Glutamatergic neuron (in vitro differentiated cells): ENCODE measurements at regions not wholly inside any gene's neighbourhood (a gene's known extent, or its start where the extent isn't known, plus 50 kb on each side); places are given as distances from the start of the nearest gene placed in this dataset.

Experiments
- DNase-seq: peaks from one replicate; pipeline ENCODE4 v3.0.0; 2022
- H3K27ac Mint-ChIP-seq: one replicate; pipeline ENCODE4 v1.8.0; 2020; ENCODE audit warnings: mild to moderate bottlenecking, mixed read lengths, inconsistent platforms; ENCODE audit not compliant: unreplicated experiment
- H3K27me3 Mint-ChIP-seq: one replicate; pipeline ENCODE4 v1.8.0; 2020; ENCODE audit warnings: mild to moderate bottlenecking, moderate library complexity, mixed read lengths, inconsistent platforms; ENCODE audit not compliant: unreplicated experiment
- H3K36me3 Mint-ChIP-seq: one replicate; pipeline ENCODE4 v1.8.0; 2020; ENCODE audit warnings: mild to moderate bottlenecking, mixed read lengths, inconsistent platforms; ENCODE audit not compliant: unreplicated experiment
- H3K4me1 Mint-ChIP-seq: one replicate; pipeline ENCODE4 v1.8.0; 2020; ENCODE audit warnings: mild to moderate bottlenecking, low read depth, mixed read lengths, inconsistent platforms; ENCODE audit not compliant: unreplicated experiment
- H3K4me3 Mint-ChIP-seq: one replicate; pipeline ENCODE4 v1.8.0; 2020; ENCODE audit warnings: mild to moderate bottlenecking, mixed read lengths, inconsistent platforms; ENCODE audit not compliant: unreplicated experiment
- H3K9me3 Mint-ChIP-seq: one replicate; pipeline ENCODE4 v1.8.0; 2020; ENCODE audit warnings: mild to moderate bottlenecking, moderate library complexity, mixed read lengths, inconsistent platforms; ENCODE audit not compliant: unreplicated experiment
- TF ChIP-seq, protein P1 (sequence below): fragments of 200-600 bp; sonication (generic); IDR thresholded peaks from one replicate; pipeline ENCODE4 v1.5.0; 2021; ENCODE audit not compliant: partially characterized antibody, unreplicated experiment

DNA sequence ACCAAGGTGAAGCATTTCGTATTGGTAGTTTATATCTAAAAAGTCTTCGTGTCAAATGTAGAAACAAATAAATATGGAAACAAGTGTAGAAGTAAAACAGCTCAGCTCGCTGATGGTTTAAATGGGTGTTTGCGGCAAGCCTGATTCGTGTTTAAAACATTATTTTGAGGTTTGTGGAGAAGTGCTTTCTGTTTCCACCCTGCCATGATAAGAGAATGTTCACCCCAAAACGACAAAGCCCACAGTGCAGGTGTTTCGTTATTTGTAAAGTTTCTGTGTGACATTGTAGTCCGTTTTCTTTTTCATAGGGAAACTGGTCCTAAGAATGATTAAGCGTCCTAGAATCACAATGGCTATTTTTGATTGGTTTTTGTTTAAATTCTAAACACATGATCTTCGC is 316.2 kb upstream of the SHH start:
- Mint-ChIP-seq H3K4me3 (no peak overlapping the region), H3K27ac (no peak overlapping the region), H3K4me1 (no peaks in the 10 kb centered on the region), H3K27me3 (peaks cover 3% of the 10 kb centered on the region), H3K36me3 (no peaks in the 10 kb centered on the region), H3K9me3 (no peaks in the 10 kb centered on the region)
- TF ChIP-seq, protein P1, sequence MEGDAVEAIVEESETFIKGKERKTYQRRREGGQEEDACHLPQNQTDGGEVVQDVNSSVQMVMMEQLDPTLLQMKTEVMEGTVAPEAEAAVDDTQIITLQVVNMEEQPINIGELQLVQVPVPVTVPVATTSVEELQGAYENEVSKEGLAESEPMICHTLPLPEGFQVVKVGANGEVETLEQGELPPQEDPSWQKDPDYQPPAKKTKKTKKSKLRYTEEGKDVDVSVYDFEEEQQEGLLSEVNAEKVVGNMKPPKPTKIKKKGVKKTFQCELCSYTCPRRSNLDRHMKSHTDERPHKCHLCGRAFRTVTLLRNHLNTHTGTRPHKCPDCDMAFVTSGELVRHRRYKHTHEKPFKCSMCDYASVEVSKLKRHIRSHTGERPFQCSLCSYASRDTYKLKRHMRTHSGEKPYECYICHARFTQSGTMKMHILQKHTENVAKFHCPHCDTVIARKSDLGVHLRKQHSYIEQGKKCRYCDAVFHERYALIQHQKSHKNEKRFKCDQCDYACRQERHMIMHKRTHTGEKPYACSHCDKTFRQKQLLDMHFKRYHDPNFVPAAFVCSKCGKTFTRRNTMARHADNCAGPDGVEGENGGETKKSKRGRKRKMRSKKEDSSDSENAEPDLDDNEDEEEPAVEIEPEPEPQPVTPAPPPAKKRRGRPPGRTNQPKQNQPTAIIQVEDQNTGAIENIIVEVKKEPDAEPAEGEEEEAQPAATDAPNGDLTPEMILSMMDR, result no peak
- no peak for DNase-seq

DNA sequence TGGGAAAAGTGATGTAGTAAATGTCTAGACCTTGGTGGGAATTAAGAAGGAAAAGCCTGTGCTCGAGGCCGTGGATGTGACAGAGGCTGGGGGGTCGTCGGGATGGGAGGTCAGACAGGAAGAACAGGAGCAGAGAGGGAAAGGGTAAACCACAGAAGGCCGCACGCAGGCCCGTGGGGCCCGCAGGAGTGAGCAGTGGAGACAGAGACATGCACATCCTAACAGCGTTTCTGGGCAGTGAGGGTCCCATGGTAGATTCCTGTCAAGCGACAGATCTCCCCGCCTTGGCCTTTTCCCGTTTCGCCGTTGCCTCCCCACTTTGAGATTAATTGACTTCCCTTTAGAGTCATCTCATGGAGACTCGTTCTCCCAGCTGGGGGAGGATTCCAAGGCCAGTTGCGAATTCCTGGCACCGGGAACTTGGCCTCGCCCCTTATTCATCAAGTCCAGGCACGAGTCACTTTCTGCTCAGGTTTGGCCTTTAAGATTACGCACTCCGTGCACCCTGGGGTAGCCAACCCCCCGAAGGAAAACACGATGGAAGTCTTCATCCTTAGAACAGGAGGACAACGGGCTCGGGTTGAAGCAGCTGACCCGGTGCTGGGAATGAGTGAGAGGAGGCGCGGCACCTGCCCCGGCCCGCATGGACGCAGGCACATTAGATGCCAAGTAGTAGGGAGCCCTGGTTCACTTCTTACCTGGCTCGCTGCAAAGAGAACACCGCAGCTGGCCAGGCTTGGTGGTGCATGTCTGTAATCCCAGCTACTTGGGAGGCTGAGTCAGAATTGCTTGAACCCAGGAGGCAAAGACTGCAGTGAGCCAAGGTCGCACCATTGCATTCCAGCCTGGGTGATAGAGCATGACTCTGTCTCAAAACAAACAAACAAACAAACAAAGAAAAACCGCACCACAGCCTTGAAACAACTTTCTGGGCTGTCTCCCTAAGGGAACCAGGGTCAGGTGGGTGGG is 315.2 kb upstream of the SHH start:
- H3K4me1 Mint-ChIP-seq, result no peaks in the 10 kb centered on the region
- H3K27me3 Mint-ChIP-seq, result peaks cover 3% of the 10 kb centered on the region
- no peaks in the 10 kb centered on the region for H3K36me3 Mint-ChIP-seq
- H3K9me3 Mint-ChIP-seq, result no peaks in the 10 kb centered on the region
- TF ChIP-seq, protein P1, result no peak
- no peak overlapping the region for H3K4me3 Mint-ChIP-seq
- no peak for DNase-seq
- H3K27ac Mint-ChIP-seq, result no peak overlapping the region

GRCh38 chr7:156125841-156126730 is 313.8 kb upstream of the SHH start:
- Mint-ChIP-seq H3K36me3 (no peaks in the 10 kb centered on the region), H3K27ac (no peak overlapping the region), H3K9me3 (peaks cover 3% of the 10 kb centered on the region), H3K4me3 (no peak overlapping the region), H3K4me1 (no peaks in the 10 kb centered on the region), H3K27me3 (peaks cover 3% of the 10 kb centered on the region)
- TF ChIP-seq, protein P1, result no peak
- DNase-seq, result no peak

GRCh38 chr7:156124356-156124755 is 312.1 kb upstream of the SHH start:
- H3K4me3 Mint-ChIP-seq, result no peak overlapping the region
- no peaks in the 10 kb centered on the region for H3K36me3 Mint-ChIP-seq
- TF ChIP-seq, protein P1, result no peak
- H3K4me1 Mint-ChIP-seq, result no peaks in the 10 kb centered on the region
- DNase-seq, result no peak
- H3K9me3 Mint-ChIP-seq, result peaks cover 5% of the 10 kb centered on the region
- peaks cover 6% of the 10 kb centered on the region for H3K27me3 Mint-ChIP-seq
- no peak overlapping the region for H3K27ac Mint-ChIP-seq
